Embryonic facial prominence (tissue), 1 donor: ENCODE measurements at regions not wholly inside any gene's neighbourhood (a gene's known extent, or its start where the extent isn't known, plus 50 kb on each side); places are given as distances from the start of the nearest gene placed in this dataset.

Experiments used
- DNase-seq: peaks from one replicate; pipeline ENCODE4 v3.0.0-alpha.2; 2016; ENCODE audit errors: extremely low spot score

GRCh38 chr4:176443117-176443516 lies 123.4 kb downstream of the SPCS3 start:
- DNase-seq: no peak

GRCh38 chr4:176443646-176444409 lies 124.1 kb downstream of the SPCS3 start:
- no peak for DNase-seq

- no peak for DNase-seq
Measured at GRCh38 chr4:176444741-176445140, 125.0 kb downstream of the SPCS3 start.

GRCh38 chr4:176448761-176449160 lies 129.0 kb downstream of the SPCS3 start:
- DNase-seq: no peak

GRCh38 chr4:176451443-176451842 lies 131.7 kb downstream of the SPCS3 start:
- DNase-seq: no peak

GRCh38 chr4:176453079-176453478 lies 133.3 kb downstream of the SPCS3 start:
- no peak for DNase-seq

- DNase-seq: no peak
Measured at GRCh38 chr4:176453658-176454057, 133.9 kb downstream of the SPCS3 start.

GRCh38 chr4:176464748-176465147 lies 145.0 kb downstream of the SPCS3 start:
- DNase-seq: no peak

GRCh38 chr4:176467001-176467400 lies 147.2 kb downstream of the SPCS3 start:
- no peak for DNase-seq

GRCh38 chr4:176469546-176469945 lies 149.8 kb downstream of the SPCS3 start:
- no peak for DNase-seq

GRCh38 chr4:176470671-176471070 lies 150.9 kb downstream of the SPCS3 start:
- no peak for DNase-seq

GRCh38 chr4:176475067-176475466 lies 155.3 kb downstream of the SPCS3 start:
- no peak for DNase-seq

GRCh38 chr4:176478076-176478475 lies 158.3 kb downstream of the SPCS3 start:
- DNase-seq: no peak

- no peak for DNase-seq
Measured at GRCh38 chr4:176479767-176480166, 160.0 kb downstream of the SPCS3 start.

GRCh38 chr4:176482972-176483371 lies 163.2 kb downstream of the SPCS3 start:
- DNase-seq: no peak

GRCh38 chr4:176484301-176484984 lies 164.7 kb downstream of the SPCS3 start:
- DNase-seq: no peak

GRCh38 chr4:176489001-176489400 lies 169.2 kb downstream of the SPCS3 start:
- DNase-seq: no peak

GRCh38 chr4:176492646-176493302 lies 173.0 kb downstream of the SPCS3 start:
- DNase-seq: no peak

- no peak for DNase-seq
Measured at GRCh38 chr4:176498617-176499256, 179.0 kb downstream of the SPCS3 start.

- no peak for DNase-seq
Measured at GRCh38 chr4:176499518-176499917, 179.8 kb downstream of the SPCS3 start.

GRCh38 chr4:176500894-176501293 lies 181.1 kb downstream of the SPCS3 start:
- DNase-seq: no peak

GRCh38 chr4:176504118-176504517 lies 184.4 kb downstream of the SPCS3 start:
- no peak for DNase-seq
